GM18507 (cell line): ENCODE measurements at regions not wholly inside any gene's neighbourhood (a gene's known extent, or its start where the extent isn't known, plus 50 kb on each side); places are given as distances from the start of the nearest gene placed in this dataset.

ENCODE experiments used
- DNase-seq: peaks from one replicate; pipeline ENCODE4 v3.0.0; 2011; ENCODE audit warnings: low read depth; ENCODE audit not compliant: insufficient read length; ENCODE audit errors: extremely low spot score
- FAIRE-seq: peaks from 2 replicates; lab custom pipeline; 2011; peaks lifted over from hg19 to GRCh38; lab: Jason Lieb, UNC

- FAIRE-seq (no peak), DNase-seq (no peak)
These were observed 56.9 kb upstream of the VGLL3 start for GRCh38 chr3:87047852-87048251.

DNA sequence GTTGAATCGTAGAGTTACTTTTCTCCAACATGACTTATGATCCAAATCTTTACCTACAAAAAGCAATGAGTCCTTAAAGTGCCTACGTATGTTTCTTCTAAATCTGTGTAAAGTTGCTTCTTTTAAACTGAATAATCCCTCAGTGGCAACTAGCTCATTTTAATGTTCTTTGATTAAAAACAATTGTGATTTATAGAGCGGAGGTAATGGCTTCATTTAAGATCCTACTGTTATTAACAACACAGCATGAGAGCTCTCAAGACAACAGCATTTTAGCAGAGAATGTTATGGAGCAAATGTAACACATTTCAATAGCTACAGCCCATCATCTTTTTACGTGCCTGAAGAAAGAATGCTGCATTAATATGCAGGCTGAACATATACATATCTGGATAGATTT, 55.3 kb upstream of the VGLL3 start:
- DNase-seq (no peak), FAIRE-seq (no peak)

DNA sequence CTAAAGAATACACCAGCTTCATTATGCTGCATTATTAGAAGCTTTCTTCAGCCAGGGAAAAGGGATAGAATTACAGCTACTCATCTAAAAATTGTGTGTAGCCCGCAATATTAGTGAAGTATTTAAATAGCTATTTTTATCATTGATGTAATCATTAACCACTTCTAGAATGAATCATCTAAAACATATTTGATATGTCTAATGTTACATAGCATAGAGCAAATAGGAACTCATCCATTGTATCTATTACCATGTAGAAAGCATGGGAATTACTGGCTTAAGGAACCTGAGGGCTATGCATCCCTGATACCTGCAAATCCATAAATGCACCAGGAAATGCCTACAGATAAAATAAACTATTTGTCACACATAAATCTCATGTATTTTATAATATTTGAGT, 54.5 kb upstream of the VGLL3 start:
- FAIRE-seq: no peak
- no peak for DNase-seq

DNA sequence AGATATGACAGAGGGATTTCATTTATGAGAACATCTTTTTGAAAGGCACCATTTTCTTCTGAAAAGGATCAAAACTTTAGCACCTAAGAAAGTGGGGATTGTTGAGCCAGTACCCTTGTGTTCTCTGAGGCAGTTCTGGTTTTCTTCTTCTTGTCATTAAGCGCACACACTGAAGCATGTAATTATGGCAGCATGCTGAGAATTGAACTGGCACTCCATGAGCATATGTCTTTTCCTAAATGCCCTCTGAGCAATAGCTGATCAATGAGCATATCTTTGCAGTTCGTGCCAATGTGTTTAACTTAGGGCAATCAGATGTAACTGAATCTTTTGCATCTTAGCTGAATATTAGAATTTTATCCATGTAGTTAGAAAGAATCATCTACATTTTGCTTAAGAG, 53.9 kb upstream of the VGLL3 start:
- no peak for DNase-seq
- no peak for FAIRE-seq

GRCh38 chr3:87044409-87044808, 53.5 kb upstream of the VGLL3 start:
- DNase-seq (no peak), FAIRE-seq (no peak)

DNA sequence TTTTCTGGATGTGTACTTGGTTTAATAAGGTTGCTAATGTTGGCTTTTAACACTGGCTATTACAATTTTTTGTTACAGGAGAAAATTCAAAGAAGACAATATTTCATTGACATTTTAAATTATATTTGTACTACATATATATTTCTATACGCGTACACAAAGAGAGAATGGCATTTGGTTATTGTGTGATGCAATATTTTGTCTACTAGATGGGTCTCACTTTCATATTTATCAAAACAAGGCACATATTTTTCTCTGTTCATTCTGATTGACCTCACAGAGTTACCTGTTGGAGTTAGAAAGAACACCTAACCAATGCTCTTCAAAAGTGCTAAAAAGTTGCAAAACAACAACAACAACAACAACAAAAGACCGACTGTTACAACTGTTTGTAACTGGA, 50.2 kb upstream of the VGLL3 start:
- FAIRE-seq (no peak), DNase-seq (no peak)
